ENCODE measurements at regions not wholly inside any gene's neighbourhood (a gene's known extent, or its start where the extent isn't known, plus 50 kb on each side); places are given as distances from the start of the nearest gene placed in this dataset.

- peak; percentile 87 for TF ChIP-seq CTCF (IDR thresholded peaks at IDR 0.05; ENCODE audit: extremely low read depth, missing control alignments)
- DNase-seq (ENCODE audit: low spot score): peak; percentile 44
Measured at GRCh38 chr3:87771337-87772192, 287.2 kb downstream of the CGGBP1 start.

GRCh38 chr3:87766721-87767120 is 292.1 kb downstream of the CGGBP1 start:
- no peak for DNase-seq (ENCODE audit: low spot score)
- TF ChIP-seq CTCF (IDR thresholded peaks at IDR 0.05; ENCODE audit: extremely low read depth, missing control alignments): no peak

- no peak for TF ChIP-seq CTCF (IDR thresholded peaks at IDR 0.05; ENCODE audit: extremely low read depth, missing control alignments)
- no peak for DNase-seq (ENCODE audit: low spot score)
Measured at GRCh38 chr3:87765256-87765655, 293.5 kb downstream of the CGGBP1 start.

- TF ChIP-seq CTCF (IDR thresholded peaks at IDR 0.05; ENCODE audit: extremely low read depth, missing control alignments): no peak
- no peak for DNase-seq (ENCODE audit: low spot score)
Measured at GRCh38 chr3:87761795-87762194, 297.0 kb downstream of the CGGBP1 start.

GRCh38 chr3:87761341-87761740 is 297.5 kb downstream of the CGGBP1 start:
- DNase-seq (ENCODE audit: low spot score): no peak
- no peak for TF ChIP-seq CTCF (IDR thresholded peaks at IDR 0.05; ENCODE audit: extremely low read depth, missing control alignments)

- TF ChIP-seq CTCF (IDR thresholded peaks at IDR 0.05; ENCODE audit: extremely low read depth, missing control alignments): no peak
- no peak for DNase-seq (ENCODE audit: low spot score)
Measured at GRCh38 chr3:87756616-87757015, 302.2 kb downstream of the CGGBP1 start.

GRCh38 chr3:87755852-87756251 is 303.0 kb downstream of the CGGBP1 start:
- DNase-seq (ENCODE audit: low spot score): no peak
- TF ChIP-seq CTCF (IDR thresholded peaks at IDR 0.05; ENCODE audit: extremely low read depth, missing control alignments): no peak
